GM21526 (cell line): ENCODE measurements at regions not wholly inside any gene's neighbourhood (a gene's known extent, or its start where the extent isn't known, plus 50 kb on each side); places are given as distances from the start of the nearest gene placed in this dataset.
"Not testable (repeated sequence)": the region's sequence is repeated elsewhere in the genome, so short reads cannot be mapped to it uniquely, and the experiment has no call there.

Experiments
- ATAC-seq: cut with Tn5 transposase; IDR thresholded peaks from one replicate; pipeline ENCODE4 v1.9.1; 2021; ENCODE audit warnings: moderate library complexity; ENCODE audit not compliant: unreplicated experiment, low FRiP score

DNA sequence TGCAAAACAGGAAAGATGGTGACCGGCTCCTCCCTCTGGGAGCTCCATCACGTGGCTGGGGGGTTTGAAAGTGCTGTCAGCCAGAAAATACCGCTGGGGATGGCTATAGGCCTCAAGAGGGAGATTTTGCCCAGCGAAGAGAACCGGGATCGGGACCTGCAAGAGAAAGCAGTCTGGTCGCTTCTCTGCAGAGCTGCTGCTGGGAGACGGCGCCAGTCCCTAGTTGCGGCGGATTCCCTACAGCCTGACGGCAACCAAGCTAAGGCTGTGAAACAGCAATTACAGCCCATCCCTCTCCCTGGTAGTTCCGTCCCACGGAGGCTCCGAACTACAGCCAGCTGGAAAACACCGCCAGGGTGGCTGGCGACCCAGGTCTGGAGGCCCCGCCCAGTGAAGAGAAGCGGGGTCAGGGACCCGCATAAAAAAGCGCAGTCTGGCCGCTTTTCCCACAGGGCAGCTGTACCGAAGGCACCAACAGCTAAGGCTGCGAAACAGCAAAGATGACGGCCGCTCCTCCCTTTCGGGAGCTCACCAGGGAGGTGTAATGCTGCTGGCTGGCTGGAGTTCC lies 238.1 kb upstream of the IRAK1BP1 start:
- ATAC-seq, result no peak

DNA sequence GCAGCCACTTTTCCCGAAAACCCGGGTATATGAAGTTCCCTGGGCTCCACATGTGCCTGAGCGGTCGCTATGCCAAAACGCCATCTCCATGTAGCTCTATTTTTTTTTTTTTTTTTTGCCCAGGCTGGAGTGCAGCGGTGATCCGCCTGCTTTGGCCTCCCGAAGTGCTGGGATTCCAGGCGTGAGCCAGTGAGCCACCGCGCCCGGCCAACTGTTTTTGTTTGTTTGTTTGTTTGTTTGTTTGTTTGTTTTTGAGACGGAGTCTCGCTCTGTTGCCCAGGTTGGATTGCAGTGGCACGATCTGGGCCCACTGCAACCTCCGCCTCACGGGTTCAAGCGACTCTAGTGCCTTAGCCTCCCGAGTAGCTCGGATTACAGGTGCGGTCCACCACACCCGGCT lies 237.5 kb upstream of the IRAK1BP1 start:
- ATAC-seq, result no peak

DNA sequence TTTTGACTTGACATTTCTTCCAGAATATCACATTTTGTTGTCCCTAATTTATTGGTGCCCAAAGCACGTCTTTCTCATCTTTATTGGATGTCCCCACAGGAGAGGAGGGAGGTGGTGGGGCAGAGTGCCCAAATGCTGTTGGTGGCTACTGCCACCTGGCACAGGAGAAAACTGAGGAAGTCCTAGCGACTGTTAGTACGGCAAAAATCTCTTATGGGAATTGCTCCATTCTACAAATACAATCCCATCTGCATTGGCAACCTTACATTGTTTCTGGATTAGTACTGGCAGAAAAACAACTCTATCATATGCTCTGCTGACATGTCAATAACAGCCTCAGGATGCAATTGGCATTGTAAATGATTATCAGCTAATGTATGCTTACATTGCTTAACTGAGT lies 235.4 kb upstream of the IRAK1BP1 start:
- ATAC-seq, result no peak

DNA sequence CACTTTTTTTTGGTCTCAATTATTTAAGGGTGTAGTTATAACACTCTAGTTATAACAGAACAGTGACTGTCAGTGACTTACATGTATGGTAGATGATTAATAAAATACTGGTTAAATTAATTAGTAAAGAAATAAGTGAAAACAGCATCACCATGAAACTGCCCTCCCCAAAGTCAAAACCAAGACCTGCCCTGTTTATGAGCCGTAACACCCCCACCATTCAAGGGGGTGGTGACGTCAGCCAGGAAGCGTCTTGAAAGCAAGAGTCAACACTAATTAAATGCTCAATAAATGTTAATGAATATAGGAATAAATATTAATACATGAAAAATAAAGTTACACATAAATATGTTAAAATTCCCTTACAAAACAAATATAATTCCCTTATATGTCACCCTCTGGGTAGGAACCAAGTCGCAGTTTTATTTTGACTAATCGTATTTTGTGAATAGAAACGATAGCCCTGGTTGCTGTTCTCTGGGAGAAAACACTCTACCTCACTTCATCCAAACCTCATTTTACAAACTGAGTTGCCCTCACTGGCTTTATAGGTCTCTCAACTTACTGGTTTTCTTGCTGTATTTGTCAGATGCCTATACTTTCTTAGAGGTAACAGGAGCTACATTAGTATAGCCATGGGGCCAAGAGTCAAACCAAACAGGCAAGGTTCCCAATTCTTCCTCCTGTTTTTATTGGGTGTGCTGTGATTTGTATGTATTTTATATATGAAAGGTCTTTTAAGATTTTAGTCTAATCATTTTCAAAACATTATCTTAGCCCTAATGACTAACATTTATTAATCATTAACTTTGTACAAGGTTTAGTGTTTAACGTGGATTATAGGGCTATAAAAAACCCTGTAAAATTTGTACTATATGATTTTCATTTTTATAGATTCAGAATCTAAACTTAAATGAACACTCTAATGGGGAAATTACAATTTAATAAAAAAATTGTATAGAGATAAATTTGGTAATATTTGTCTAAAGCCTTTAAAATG lies 227.9 kb upstream of the IRAK1BP1 start:
- ATAC-seq, result no peak

- not testable (repeated sequence) for ATAC-seq
Measured at GRCh38 chr6:78643976-78644375, 223.4 kb upstream of the IRAK1BP1 start.

DNA sequence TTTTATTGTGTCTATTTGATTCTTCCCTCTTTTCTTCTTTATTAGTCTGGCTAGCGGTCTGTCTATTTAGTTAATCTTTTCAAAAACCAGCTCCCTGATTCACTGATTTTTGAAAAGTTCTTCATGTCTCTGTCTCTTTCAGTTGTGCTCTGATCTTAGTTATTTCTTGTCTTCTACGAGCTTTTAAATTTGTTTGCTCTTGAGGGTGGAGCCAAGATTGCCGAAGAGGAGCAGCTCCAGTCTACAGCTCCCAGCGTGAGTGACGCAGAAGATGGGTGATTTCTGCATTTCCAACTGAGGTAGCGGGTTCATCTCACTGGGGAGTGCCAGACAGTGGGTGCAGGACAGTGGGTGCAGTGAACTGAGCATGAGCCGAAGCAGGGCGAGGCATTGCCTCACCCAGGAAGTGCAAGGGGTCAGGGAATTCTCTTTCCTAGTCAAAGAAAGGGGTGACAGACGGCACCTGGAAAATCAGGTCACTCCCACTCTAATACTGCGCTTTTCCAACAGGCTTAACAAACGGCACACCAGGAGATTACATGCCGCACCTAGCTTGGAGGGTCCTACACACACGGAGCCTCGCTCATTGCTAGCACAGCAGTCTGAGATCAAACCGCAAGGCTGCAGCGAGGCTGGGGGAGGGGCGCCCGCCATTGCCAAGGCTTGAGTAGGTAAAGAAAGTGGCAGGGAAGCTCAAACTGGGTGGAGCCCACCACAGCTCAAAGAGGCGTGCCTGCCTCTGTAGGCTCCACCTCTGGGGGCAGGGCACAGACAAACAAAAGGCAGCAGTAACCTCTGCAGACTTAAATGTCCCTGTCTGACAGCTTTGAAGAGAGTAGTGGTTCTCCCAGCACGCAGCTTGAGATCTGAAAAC lies 220.6 kb upstream of the IRAK1BP1 start:
- ATAC-seq, result not testable (repeated sequence)

DNA sequence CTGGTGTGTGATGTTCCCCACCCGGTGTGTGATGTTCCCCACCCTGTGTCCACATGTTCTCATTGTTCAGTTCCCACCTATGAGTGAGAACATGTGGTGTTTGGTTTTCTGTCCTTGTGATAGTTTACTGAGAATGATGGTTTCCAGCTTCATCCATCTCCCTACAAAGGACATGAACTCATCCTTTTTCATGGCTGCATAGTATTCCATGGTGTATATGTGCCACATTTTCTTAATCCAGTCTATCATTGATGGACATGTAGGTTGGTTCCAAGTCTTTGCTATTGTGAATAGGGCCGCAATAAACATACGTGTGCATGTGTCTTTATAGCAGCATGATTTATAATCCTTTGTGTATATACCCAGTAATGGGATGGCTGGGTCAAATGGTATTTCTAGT lies 201.5 kb upstream of the IRAK1BP1 start:
- not testable (repeated sequence) for ATAC-seq

GRCh38 chr6:78666764-78667163 lies 200.6 kb upstream of the IRAK1BP1 start:
- ATAC-seq, result no peak

DNA sequence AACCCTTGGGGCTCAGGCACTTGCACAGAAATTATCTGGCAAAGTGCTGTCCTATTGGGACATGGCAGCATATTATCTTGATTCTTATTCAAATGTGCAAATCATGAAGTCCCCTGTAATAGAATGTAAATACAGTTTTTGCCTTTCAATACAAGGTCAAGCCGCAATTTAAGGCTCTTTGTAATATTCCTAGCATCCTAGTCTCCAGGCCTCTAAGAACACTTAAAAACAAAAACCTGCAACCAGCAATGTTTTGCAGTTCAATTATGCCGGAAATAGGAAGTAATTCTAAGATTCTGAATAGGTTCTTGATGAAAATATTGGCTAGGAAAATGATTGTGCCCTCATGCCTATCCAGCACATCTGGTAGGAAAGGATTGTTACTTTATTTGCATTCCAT lies 197.2 kb upstream of the IRAK1BP1 start:
- ATAC-seq, result no peak

DNA sequence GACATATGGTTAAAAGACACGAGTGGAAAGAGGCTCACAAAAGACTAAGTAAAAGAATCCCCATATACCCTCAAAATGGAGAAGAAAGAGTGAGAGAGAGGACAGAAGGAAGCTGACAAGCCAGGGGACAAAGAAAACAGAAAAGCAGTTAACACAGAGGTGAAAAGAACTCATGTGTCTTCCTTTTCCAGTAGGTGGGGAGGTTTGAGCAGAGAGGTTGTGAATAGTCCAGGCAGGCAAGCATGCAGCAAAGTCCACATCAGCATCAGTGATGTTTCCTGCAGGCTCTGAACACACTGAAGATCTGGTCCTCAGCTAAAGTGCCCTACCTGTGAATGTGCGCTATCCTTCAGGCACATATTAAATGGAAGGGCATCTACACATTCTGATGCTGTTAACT lies 196.5 kb upstream of the IRAK1BP1 start:
- no peak for ATAC-seq

- not testable (repeated sequence) for ATAC-seq
Measured at GRCh38 chr6:78676069-78677007, 191.0 kb upstream of the IRAK1BP1 start.

DNA sequence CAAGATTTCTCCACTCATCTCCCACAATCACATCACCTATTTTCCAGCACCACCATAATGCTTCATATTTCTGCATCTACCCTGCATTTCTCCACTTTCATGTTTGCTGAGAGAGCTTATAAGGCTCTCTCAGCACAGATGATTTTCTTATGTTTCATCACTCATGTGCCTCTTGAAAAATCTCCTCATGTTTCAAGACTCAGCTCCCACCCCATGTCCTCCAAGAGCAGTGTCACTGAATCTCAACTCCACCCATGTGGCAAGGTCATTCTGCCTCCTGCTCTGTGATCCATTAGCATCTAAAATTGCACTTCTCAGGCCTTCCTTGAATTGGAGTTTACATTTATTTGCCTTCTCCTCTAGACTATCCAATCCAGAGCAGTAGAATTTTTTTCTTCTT lies 178.7 kb upstream of the IRAK1BP1 start:
- no peak for ATAC-seq

GRCh38 chr6:78693835-78694234 lies 173.5 kb upstream of the IRAK1BP1 start:
- ATAC-seq, result no peak

DNA sequence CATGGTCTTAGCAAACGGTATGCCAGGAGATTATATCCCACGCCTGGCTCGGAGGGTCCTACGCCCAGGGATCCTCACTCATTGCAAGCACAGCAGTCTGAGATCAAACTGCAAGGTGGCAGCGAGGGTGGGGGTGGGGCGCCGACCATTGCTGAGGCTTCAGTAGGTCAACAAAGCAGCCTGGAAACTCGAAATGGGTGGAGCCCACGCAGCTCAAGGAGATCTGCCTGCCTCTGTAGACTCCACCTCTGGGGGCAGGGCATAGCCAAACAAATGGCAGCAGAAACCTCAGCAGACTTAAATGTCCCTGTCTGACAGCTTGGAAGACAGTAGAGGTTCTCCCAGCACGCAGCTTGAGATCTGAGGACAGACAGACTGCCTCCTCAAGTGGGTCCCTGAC lies 172.7 kb upstream of the IRAK1BP1 start:
- not testable (repeated sequence) for ATAC-seq

- no peak for ATAC-seq
Measured at GRCh38 chr6:78700991-78701390, 166.4 kb upstream of the IRAK1BP1 start.

DNA sequence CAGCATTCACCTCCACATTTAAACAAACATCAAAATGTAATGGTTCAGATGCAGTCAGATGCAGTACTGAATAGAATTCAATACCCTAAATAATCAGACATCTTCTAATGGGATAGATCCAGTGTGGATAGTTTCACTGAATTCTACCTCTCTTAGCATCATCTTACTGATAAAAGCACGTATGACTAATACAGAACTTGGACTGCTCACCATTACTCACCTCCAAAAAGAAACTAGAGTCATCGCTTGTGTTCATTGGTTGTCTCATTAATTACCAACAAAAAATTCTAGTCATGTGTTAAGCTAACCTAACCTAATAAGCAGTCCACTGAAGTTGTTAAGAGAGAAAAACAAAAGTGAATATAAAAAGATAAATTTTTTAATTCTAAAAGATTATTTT lies 165.9 kb upstream of the IRAK1BP1 start:
- no peak for ATAC-seq

DNA sequence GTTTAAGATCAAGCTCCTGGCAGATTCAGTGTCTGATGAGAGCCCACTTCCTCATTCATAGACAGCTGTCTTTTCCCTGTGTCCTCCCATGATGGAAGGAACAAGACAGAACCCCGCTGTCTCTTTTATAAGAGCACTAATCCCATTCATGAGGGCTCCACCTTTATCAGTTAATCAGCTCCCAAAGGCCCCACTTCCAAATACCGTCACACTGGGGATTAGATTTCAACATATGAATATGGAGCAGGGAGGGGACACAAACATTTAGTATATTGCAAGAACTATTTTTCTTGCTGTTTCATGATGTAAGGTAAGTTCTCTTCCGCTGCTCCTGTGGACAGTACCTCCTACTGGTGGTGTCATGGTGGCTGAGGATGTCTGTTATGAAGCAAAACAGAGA lies 158.3 kb upstream of the IRAK1BP1 start:
- no peak for ATAC-seq

DNA sequence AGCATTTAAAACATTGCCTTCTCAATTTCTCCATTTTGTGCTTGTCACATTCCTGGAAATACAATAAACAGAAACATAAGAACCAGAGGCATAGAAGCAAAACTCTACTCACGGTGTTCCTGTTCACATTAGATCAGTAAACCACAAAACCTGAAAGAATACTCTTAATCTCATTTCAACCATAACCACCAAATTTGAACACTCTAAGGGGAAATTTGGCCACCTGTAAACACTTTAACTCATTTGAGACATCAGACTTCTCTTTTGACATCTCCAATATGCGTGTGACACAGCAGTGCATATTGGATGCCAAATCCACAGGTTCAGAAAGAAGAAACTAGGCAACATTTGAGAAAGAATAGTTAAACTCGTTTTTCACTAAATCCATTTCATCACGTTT lies 153.8 kb upstream of the IRAK1BP1 start:
- no peak for ATAC-seq

GRCh38 chr6:78744144-78744543 lies 123.2 kb upstream of the IRAK1BP1 start:
- ATAC-seq, result no peak

- no peak for ATAC-seq
Measured at GRCh38 chr6:78746457-78746856, 120.9 kb upstream of the IRAK1BP1 start.
